HepG2 (cell line): ENCODE measurements at regions not wholly inside any gene's neighbourhood (a gene's known extent, or its start where the extent isn't known, plus 50 kb on each side); places are given as distances from the start of the nearest gene placed in this dataset.

Source experiments
- EED ChIP-seq: sonication (generic); formaldehyde crosslinking; IDR thresholded peaks from 2 replicates; pipeline ENCODE4 v1.5.0; 2020; ENCODE audit warnings: mild to moderate bottlenecking, missing genetic modification reagents
- ZNF3 ChIP-seq: IDR thresholded peaks from 2 replicates; pipeline ENCODE4 v1.7.0; 2017; ENCODE audit warnings: inconsistent platforms
- TF ChIP-seq, protein P1 (sequence below): sonication (generic); formaldehyde crosslinking; IDR thresholded peaks from 2 replicates; pipeline ENCODE4 v1.5.0; 2020; ENCODE audit warnings: mild to moderate bottlenecking, missing genetic modification reagents, moderate library complexity
- TF ChIP-seq, protein P2 (sequence below): IDR thresholded peaks from 2 replicates; pipeline ENCODE4 v1.6.1; 2012; ENCODE audit warnings: inconsistent platforms

GRCh38 chr4:28402751-28403150, 1542.1 kb downstream of the STIM2 start:
- TF ChIP-seq, protein P1, sequence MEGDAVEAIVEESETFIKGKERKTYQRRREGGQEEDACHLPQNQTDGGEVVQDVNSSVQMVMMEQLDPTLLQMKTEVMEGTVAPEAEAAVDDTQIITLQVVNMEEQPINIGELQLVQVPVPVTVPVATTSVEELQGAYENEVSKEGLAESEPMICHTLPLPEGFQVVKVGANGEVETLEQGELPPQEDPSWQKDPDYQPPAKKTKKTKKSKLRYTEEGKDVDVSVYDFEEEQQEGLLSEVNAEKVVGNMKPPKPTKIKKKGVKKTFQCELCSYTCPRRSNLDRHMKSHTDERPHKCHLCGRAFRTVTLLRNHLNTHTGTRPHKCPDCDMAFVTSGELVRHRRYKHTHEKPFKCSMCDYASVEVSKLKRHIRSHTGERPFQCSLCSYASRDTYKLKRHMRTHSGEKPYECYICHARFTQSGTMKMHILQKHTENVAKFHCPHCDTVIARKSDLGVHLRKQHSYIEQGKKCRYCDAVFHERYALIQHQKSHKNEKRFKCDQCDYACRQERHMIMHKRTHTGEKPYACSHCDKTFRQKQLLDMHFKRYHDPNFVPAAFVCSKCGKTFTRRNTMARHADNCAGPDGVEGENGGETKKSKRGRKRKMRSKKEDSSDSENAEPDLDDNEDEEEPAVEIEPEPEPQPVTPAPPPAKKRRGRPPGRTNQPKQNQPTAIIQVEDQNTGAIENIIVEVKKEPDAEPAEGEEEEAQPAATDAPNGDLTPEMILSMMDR (CRISPR knock-in tag): no peak
- TF ChIP-seq ZNF3 (CRISPR knock-in tag) (no peak), EED (CRISPR knock-in tag) (no peak)
- TF ChIP-seq, protein P2, sequence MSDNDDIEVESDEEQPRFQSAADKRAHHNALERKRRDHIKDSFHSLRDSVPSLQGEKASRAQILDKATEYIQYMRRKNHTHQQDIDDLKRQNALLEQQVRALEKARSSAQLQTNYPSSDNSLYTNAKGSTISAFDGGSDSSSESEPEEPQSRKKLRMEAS: no peak
